Stimulated activated CD4-positive, alpha-beta T cell treated with anti-CD3 and anti-CD28 coated beads, Interleukin-12 subunit alpha, Interleukin-12 subunit beta, amount 100 ng/mL, for 48 hours (primary cell): ENCODE measurements at regions not wholly inside any gene's neighbourhood (a gene's known extent, or its start where the extent isn't known, plus 50 kb on each side); places are given as distances from the start of the nearest gene placed in this dataset.
"Not testable (repeated sequence)": the region's sequence is repeated elsewhere in the genome, so short reads cannot be mapped to it uniquely, and the experiment has no call there.

Experiments
- DNase-seq, 3 donors: peaks; one replicate each; pipeline ENCODE4 v3.0.0-alpha.2; 2020; ENCODE audit warnings: low read depth in 2 of 3, low spot score in 1 of 3

GRCh38 chrY:7879245-7879644 is 967.7 kb upstream of the AMELY start:
- no peak for DNase-seq

- DNase-seq: no peak
Observed at GRCh38 chrY:7878719-7879118, 967.2 kb upstream of the AMELY start.

DNA sequence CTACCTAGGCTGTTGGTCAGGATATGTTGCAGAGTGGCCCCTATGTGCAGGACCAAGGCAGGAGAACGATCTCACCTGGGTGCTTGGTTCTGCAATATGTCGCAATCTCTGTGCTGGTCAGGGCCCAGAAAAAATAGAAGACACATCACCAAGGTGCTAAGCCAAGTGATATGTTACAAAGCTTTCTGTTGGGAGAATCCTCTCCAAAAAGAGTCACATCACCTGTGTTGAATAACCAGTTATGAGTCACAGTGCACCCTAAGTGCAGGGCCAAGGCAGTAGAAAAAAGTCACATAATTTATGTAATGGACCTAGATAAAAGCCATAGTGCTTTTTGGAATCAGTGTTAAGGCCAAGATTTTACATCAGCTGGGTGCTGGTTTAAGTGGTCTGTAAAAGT is 965.9 kb upstream of the AMELY start:
- DNase-seq: no peak

DNA sequence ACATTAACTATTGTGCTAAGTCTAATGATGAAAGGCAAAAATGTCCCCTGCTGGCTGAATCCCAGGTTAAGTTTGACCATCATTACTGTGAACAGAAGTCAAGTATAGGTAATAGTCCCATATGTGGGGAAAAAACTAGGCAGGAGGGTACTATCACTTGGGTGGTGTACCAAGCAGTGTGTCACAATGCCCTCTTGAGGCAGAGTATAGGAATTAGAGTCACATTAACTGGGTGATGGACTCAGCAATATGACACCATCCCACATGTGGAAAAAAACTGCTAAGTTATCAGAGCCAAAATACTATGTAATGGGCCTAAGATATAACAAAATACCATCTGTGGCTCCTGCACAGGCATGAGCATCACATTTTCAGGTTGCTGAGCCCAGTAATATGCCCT is 962.5 kb upstream of the AMELY start:
- DNase-seq: no peak

GRCh38 chrY:7871304-7871932 is 959.9 kb upstream of the AMELY start:
- no peak for DNase-seq

DNA sequence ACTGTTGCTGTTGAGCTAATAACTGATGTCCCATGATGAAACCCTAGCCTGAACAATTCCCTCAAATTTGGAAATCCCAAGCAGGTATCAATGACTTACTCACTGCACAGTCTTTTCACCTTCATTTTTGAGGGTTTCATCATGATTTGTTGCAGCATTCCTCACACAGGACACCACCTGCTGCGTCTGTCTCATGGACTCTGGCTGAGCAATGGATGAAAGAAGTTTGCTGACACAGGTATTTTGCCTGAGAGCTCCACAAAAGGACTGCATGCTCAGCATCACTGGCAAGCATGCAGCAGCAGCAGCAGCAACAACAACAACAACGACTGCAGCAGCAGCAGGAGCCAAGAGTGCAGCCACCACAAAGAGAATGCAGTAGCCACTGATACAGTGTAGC is 955.4 kb upstream of the AMELY start:
- DNase-seq: no peak

DNA sequence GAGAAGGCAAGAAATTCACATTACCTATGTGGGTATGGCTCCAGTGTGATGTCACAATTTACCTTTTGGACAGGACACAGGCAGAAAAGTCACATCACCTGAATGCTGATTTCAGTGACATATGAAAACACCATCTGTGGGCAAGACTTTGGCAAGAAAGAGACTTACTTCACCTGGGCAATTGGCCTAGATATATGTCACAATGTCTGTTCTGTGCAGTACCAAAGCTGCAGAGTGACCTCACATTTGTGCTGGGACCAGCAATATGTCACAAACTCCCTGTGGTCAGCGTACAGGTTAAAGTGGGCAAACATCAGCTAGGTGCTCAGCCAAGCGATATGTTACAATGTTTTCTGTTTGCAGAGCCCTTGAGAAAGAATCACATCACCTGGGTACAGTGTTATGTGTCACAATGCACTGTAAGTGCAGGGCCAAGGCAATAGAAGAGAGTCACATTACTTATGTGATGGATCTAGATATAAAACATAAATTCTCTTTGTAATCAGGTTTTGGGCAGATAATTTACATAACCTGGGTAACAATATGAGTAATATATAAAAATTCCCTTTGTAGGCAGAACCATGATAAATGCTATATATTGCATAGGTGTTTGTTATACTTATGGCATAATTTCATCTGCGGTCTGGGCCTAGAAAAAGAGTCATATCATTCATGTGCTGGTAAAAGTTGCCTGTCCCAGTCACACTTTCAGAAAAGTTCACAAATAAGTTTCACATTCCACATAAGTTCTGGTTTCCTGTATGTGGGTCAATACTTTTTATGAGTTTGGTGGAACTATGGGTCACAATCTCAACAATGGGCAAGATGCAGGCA is 949.4 kb upstream of the AMELY start:
- DNase-seq: no peak

DNA sequence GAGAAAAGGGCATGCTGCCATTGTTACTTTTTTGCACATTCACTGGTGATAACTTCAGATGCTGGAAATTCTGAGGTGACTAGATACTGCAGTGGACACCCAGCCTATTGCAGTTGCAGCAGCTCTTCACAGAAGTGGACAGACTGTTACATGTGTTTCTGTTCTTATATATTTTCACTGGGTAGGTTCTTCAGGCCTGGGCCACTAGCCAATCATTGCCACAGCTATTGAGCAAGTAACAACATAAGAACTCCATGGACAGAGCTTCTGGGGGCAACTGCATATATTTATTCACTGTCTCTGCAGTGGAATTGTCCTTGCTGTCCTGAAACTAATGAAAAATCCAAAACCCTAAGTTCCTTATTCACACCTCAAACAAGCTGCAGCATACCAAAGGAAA is 938.6 kb upstream of the AMELY start:
- DNase-seq: no peak

DNA sequence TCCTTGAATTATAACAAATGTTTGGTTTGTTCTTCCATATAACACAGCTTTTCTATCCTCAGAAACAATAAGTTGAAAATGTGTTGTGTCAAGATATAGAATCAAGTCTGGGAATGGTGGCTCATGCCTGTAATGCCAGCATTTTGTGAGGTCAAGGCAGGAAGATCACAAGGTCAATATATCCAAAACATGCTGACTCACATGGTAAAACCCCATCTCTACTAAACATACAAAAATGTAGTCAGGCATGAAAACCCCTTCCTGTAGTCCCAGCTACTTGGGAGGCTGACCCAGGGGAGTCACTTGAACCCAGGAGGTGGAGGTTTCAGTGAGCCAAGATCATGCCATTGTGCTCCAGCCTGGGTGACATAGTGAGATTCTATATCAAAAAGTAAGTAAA is 934.2 kb upstream of the AMELY start:
- DNase-seq: no peak

GRCh38 chrY:7837046-7837445 is 925.5 kb upstream of the AMELY start:
- DNase-seq: no peak

- no peak for DNase-seq
Observed at GRCh38 chrY:7836366-7836765, 924.8 kb upstream of the AMELY start.

DNA sequence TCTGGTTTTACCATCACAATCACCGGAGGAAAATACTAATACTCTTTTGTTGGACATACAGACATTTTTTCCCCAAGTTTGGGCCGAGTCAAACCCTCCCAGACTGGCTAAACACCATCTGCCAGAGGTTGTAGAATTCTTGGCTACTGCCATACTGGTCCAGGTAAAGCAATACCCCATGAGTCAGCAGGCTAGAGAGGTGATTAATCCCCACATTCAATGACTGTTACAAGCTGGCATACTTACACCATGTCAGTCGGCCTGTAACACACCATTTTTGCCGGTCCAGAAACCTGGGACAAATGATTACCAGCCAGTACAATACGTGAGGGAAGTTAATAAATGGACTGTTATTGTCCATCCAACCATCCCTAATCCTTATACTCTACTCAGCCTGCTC is 923.9 kb upstream of the AMELY start:
- DNase-seq: no peak

DNA sequence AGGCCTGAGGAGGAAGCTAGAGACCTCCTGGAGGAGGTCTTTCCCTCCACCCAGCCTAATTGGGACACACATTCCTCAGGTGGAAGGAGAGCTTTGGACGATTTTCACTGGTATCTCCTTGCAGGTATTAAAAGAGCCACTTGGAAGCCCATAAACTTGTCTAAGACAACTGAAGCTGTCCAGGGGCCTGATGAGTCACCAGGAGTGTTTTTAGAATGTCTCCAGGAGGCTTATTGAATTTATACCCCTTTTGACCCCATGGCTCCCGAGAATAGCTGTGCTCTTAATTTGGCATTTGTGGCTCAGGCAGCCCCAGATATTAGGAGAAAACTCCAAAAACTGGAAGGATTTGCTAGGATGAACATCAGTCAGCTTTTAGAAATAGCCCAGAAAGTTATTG is 922.7 kb upstream of the AMELY start:
- DNase-seq: no peak

GRCh38 chrY:7830881-7831280 is 919.3 kb upstream of the AMELY start:
- DNase-seq: not testable (repeated sequence)

GRCh38 chrY:7826533-7826932 is 915.0 kb upstream of the AMELY start:
- no peak for DNase-seq

- DNase-seq: no peak
Observed at GRCh38 chrY:7825874-7826273, 914.3 kb upstream of the AMELY start.

DNA sequence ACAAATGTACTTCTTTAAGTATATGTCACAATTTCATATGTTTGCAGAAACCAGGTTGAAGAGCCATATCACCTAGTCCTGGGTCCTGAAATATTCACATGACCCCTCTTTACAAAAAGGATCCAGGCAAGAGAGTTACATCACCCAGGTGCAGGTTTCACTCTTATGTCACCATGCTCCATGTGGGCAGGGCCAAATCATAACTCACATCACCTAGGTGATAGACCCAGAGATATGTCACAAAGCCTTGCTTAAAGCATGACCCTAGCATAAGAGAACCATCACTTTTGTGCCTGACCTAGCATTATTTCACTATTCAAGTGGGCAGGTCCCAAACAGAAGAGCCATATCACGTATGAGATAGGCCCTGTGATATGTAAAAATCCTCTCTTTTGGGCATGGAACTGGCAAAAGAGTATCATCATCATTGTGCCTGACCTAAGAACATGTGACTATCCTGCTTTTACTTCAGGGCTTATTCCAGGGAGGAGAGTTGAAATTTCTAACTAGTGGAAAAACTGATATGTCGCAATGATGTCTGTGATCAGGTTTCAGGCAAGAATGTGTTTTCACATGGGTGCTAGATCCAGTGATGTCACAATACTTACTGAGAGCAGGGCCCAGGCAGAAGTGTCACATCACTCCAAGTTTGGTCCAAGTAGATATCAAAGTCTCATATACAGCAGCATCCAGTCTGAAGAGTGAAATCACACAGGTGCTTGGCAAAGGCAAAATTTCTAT is 909.9 kb upstream of the AMELY start:
- no peak for DNase-seq

DNA sequence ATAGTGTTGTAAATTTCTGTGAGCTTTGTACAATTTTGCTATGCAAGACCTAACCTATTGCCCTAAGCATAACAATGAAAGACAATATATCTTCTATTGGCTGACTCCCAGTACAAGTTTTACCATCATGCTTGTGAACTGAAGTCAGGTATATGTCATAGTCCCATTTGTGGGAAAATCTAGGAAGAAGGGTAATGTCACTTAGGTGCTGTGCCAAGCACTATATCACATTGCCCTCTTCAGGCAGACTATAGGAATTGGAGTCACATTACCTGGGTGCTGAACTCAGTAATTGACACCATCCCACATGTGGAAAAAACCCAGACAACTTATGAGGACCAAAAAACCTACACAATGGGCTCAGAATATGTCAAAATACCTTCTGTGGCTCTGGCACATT is 907.4 kb upstream of the AMELY start:
- DNase-seq: no peak

GRCh38 chrY:7816567-7816966 is 905.0 kb upstream of the AMELY start:
- no peak for DNase-seq

- no peak for DNase-seq
Observed at GRCh38 chrY:7815921-7816320, 904.4 kb upstream of the AMELY start.

GRCh38 chrY:7815285-7815684 is 903.7 kb upstream of the AMELY start:
- no peak for DNase-seq

DNA sequence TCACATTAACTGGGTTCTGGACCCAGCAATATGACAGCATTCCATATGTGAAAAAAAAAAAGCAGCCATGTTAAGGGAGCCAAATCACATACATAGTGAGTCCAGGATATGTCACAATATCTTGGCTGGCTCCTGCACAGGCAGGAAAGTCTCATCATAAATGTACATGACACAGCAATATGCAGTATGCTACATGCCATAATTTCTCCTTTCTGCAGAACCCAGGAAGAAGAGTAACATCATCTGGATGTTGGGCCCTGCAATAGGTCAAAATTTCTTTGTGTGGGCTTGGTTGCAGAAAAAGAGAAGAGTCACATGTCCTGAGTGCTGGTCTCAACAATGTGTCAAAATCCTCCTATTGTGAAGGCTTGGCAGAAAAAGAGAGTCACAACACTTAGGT is 902.8 kb upstream of the AMELY start:
- DNase-seq: no peak
